ENCODE measurements at regions not wholly inside any gene's neighbourhood (a gene's known extent, or its start where the extent isn't known, plus 50 kb on each side); places are given as distances from the start of the nearest gene placed in this dataset.

DNA sequence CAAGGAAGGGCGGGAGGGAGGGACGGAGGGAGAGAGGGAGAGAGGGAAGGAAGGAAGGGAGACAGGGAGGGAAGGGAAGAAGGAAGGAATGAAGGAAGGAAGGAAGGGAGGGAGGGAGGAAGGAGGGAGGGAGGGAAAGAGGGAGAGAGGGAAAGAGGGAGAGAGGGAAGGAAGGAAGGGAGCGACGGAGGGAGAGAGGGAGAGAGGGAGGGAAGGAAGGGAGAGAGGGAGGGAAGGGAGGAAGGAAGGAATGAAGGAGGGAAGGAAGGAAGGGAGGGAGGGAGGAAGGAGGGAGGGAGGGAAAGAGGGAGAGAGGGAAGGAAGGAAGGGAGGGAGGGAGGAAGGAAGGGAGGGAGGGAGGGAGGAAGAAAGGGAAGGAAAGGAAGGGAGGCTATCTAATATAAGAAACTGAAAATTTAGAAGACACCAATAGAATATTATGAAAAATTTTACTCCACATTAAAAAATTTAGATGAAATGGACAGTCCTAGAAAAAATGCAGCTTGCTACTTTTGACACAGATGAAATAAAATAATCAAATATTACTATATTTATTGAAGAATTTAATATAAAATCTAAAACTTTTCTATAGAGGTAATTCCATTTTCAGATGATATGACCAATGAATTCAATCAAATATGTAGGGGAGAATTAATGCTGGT lies 280.3 kb upstream of the SLITRK3 start:
- Histone ChIP-seq H3K36me3 (ENCODE audit: control insufficient read depth, insufficient read depth, low read length) (no peaks in the 10 kb centered on the region), H3K27me3 (ENCODE audit: control insufficient read depth, insufficient read depth, low read length) (no peaks in the 10 kb centered on the region), H3K4me3 (ENCODE audit: low read depth, low read length) (no peak overlapping the region)
- TF ChIP-seq, protein P1, sequence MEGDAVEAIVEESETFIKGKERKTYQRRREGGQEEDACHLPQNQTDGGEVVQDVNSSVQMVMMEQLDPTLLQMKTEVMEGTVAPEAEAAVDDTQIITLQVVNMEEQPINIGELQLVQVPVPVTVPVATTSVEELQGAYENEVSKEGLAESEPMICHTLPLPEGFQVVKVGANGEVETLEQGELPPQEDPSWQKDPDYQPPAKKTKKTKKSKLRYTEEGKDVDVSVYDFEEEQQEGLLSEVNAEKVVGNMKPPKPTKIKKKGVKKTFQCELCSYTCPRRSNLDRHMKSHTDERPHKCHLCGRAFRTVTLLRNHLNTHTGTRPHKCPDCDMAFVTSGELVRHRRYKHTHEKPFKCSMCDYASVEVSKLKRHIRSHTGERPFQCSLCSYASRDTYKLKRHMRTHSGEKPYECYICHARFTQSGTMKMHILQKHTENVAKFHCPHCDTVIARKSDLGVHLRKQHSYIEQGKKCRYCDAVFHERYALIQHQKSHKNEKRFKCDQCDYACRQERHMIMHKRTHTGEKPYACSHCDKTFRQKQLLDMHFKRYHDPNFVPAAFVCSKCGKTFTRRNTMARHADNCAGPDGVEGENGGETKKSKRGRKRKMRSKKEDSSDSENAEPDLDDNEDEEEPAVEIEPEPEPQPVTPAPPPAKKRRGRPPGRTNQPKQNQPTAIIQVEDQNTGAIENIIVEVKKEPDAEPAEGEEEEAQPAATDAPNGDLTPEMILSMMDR (IDR thresholded peaks at IDR 0.05; ENCODE audit: insufficient read depth, low read length, poor library complexity, severe bottlenecking): no peak
- DNase-seq (ENCODE audit: low read depth): no peak

DNA sequence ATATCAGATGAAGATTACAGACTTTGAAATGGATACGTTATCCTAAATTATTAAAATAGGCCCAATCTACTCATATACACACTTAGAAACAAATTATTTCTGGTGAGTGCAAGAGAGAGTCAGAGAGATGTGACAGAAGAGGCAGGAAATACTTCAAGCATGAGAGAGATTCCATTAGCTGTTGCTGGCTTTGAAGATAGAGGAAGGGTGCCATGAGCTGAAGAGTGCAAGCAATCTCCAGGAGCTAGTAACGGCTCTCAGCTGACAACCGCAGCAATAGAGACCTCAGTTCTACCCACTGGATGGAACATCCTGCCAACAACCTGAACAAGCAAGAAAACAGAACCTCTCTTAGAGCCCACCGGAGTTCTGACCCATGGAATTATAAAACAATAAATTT lies 270.7 kb upstream of the SLITRK3 start:
- no peaks in the 10 kb centered on the region for H3K36me3 ChIP-seq (ENCODE audit: control insufficient read depth, insufficient read depth, low read length)
- no peak overlapping the region for H3K4me3 ChIP-seq (ENCODE audit: low read depth, low read length)
- TF ChIP-seq, protein P1 (IDR thresholded peaks at IDR 0.05; ENCODE audit: insufficient read depth, low read length, poor library complexity, severe bottlenecking): no peak
- no peak for DNase-seq (ENCODE audit: low read depth)
- H3K27me3 ChIP-seq (ENCODE audit: control insufficient read depth, insufficient read depth, low read length): no peaks in the 10 kb centered on the region

DNA sequence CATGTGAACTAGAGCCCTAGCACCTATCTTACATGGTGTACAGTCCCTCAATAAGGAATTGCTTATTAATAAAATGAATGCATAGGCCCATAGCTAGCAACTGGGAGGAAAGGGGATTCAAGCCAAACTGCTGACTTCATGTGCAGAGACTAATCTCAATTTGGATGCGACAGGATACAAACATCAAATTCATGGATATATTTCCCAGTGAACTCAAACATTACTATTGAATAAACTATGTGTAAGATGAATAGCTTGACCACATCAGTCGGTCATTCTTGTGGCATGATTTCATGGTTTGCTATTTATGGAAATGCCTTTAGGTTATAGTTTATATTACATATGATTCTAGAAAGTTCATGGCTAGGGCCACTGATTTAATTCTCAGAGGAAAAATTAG lies 268.6 kb upstream of the SLITRK3 start:
- Histone ChIP-seq H3K4me3 (ENCODE audit: low read depth, low read length) (no peak overlapping the region), H3K36me3 (ENCODE audit: control insufficient read depth, insufficient read depth, low read length) (no peaks in the 10 kb centered on the region), H3K27me3 (ENCODE audit: control insufficient read depth, insufficient read depth, low read length) (no peaks in the 10 kb centered on the region)
- no peak for DNase-seq (ENCODE audit: low read depth)
- TF ChIP-seq, protein P1 (IDR thresholded peaks at IDR 0.05; ENCODE audit: insufficient read depth, low read length, poor library complexity, severe bottlenecking): no peak

DNA sequence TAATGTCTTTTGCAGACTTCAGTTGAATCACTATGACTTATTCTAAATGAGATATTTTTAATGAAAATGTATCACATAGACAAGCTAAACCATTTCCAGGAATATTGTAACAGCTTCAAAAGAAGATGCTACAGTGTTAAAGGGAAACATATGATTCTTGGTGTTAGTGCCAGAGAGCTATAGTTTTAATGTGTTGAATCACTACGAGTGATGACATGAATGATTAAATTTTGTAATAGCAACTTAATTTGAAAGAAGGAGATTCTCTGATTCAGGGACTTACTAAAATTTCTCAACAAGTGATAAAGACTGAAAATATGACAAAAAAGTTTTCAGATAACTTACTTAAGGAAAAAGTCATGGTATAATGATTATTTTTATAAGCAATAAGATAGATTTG lies 267.3 kb upstream of the SLITRK3 start:
- Histone ChIP-seq H3K36me3 (ENCODE audit: control insufficient read depth, insufficient read depth, low read length) (no peaks in the 10 kb centered on the region), H3K27me3 (ENCODE audit: control insufficient read depth, insufficient read depth, low read length) (no peaks in the 10 kb centered on the region), H3K4me3 (ENCODE audit: low read depth, low read length) (no peak overlapping the region)
- no peak for DNase-seq (ENCODE audit: low read depth)
- TF ChIP-seq, protein P1 (IDR thresholded peaks at IDR 0.05; ENCODE audit: insufficient read depth, low read length, poor library complexity, severe bottlenecking): no peak

DNA sequence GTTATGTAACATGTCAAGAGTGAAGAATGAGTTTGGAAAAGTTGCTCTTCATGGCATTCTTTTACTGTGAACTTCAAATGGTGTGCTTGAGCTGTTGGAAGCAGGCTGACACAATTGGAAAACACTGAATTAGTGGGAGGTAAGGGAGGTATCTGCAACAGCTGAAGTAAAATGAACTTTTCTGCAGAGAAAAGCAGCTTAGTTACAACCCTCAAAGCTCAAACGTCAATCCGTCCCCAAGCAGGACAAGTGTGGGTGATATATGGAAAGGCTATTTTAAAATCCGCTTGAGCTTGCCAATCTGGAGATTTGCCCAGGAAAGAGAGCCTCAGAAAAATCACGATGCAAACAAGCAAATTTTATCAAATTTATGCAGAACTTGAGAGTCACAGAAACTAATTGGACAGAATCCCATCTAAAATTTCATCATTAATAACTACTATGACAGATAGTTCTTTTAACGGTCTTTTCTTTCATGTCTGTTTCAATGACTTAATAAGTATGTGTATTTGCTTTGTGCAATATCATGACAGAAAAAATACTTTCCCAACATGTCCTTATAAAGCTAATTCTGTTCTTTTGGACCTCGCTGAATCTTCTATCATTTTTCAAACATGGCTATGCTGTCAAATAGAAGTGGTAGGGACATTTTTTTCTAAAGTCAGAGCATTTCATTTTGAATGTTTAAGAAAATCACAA lies 266.6 kb upstream of the SLITRK3 start:
- H3K4me3 ChIP-seq (ENCODE audit: low read depth, low read length): peak overlapping the region; percentile 41
- no peaks in the 10 kb centered on the region for H3K36me3 ChIP-seq (ENCODE audit: control insufficient read depth, insufficient read depth, low read length)
- TF ChIP-seq, protein P1 (IDR thresholded peaks at IDR 0.05; ENCODE audit: insufficient read depth, low read length, poor library complexity, severe bottlenecking): no peak
- H3K27me3 ChIP-seq (ENCODE audit: control insufficient read depth, insufficient read depth, low read length): no peaks in the 10 kb centered on the region
- DNase-seq (ENCODE audit: low read depth): no peak

Data from kidney epithelial cell (primary cell).